CD14-positive monocyte (primary cell): ENCODE measurements at regions not wholly inside any gene's neighbourhood (a gene's known extent, or its start where the extent isn't known, plus 50 kb on each side); places are given as distances from the start of the nearest gene placed in this dataset.

Experiments
- DNase-seq, 3 donors: peaks; one replicate each; pipeline ENCODE4 v3.0.0-alpha.2; 2011 to 2022
- H2AFZ ChIP-seq: 2 replicates; pipeline ENCODE4 v1.6.0; 2012; ENCODE audit warnings: mild to moderate bottlenecking, low read depth, low read length, inconsistent platforms; ENCODE audit not compliant: insufficient read depth, poor library complexity, severe bottlenecking
- H3K27ac ChIP-seq, 2 donors: 1 replicate in 1 of 2; 2 replicates in 1 of 2; pipeline ENCODE4 v1.5.1; 2012 to 2013; ENCODE audit warnings: low read length in 2 of 2, control low read depth in 1 of 2, inconsistent platforms in 1 of 2, low read depth in 1 of 2, mild to moderate bottlenecking in 1 of 2
- H3K27me3 ChIP-seq, 2 donors: one replicate each; pipeline versions ENCODE4 v1.6.0 to v1.6.1; 2011 to 2013; ENCODE audit warnings: low read length in 2 of 2; ENCODE audit not compliant: control insufficient read depth in 2 of 2, insufficient read depth in 2 of 2
- H3K36me3 ChIP-seq, 2 donors: replicated peaks in 1 of 2; 1 replicate in 1 of 2; 2 replicates in 1 of 2; pipeline versions ENCODE4 v1.5.1 to v1.6.1; 2012 to 2013; ENCODE audit warnings: low read length in 2 of 2, control low read depth in 1 of 2, inconsistent platforms in 1 of 2, mild to moderate bottlenecking in 1 of 2; ENCODE audit not compliant: insufficient read depth in 2 of 2, control insufficient read depth in 1 of 2
- H3K4me1 ChIP-seq, 2 donors: 1 replicate in 1 of 2; 2 replicates in 1 of 2; pipeline versions ENCODE4 v1.5.1 to v1.6.1; 2012 to 2013; ENCODE audit warnings: low read length in 2 of 2, control low read depth in 1 of 2, inconsistent platforms in 1 of 2, mild to moderate bottlenecking in 1 of 2, moderate library complexity in 1 of 2; ENCODE audit not compliant: insufficient read depth in 2 of 2, control insufficient read depth in 1 of 2
- H3K4me2 ChIP-seq: replicated peaks from 2 replicates; pipeline ENCODE3; 2012; ENCODE audit warnings: low read length, moderate library complexity, mild to moderate bottlenecking; ENCODE audit not compliant: poor library complexity, severe bottlenecking; ENCODE audit errors: extremely low read depth
- H3K4me3 ChIP-seq, 3 experiments: fragments of 200-600 bp in 1 of 3; sonication (generic) in 1 of 3; replicated peaks in 1 of 3; 1 replicate in 2 of 3; 2 replicates in 1 of 3; pipeline ENCODE4 v1.5.1; 2011 to 2013; ENCODE audit warnings: low read length in 3 of 3, mild to moderate bottlenecking in 3 of 3, control low read depth in 2 of 3, low read depth in 2 of 3, inconsistent platforms in 1 of 3, moderate library complexity in 1 of 3
- H3K79me2 ChIP-seq: 2 replicates; pipeline ENCODE4 v1.6.0; 2012; ENCODE audit warnings: mild to moderate bottlenecking, control low read depth, inconsistent platforms, low read length, moderate library complexity; ENCODE audit not compliant: insufficient read depth
- H3K9ac ChIP-seq: 2 replicates; pipeline ENCODE4 v1.6.0; 2017; ENCODE audit warnings: low read length, mild to moderate bottlenecking; ENCODE audit not compliant: insufficient read depth, poor library complexity, severe bottlenecking
- H3K9me3 ChIP-seq, 2 donors: replicated peaks in 1 of 2; 1 replicate in 1 of 2; 2 replicates in 1 of 2; pipeline versions ENCODE4 v1.5.1 to v1.6.1; 2012 to 2013; ENCODE audit warnings: low read length in 2 of 2, control low read depth in 1 of 2; ENCODE audit not compliant: control insufficient read depth in 1 of 2, insufficient read depth in 1 of 2
- H4K20me1 ChIP-seq: 2 replicates; pipeline ENCODE4 v1.6.0; 2012; ENCODE audit warnings: mild to moderate bottlenecking, low read length, control low read depth, moderate library complexity; ENCODE audit not compliant: insufficient read depth
- H3K27ac Mint-ChIP-seq, 7 donors: one replicate each; pipeline ENCODE4 v1.8.0; 2020; ENCODE audit warnings: mild to moderate bottlenecking in 7 of 7, mixed read lengths in 7 of 7, moderate library complexity in 6 of 7, inconsistent platforms in 2 of 7
- H3K27me3 Mint-ChIP-seq, 3 donors: one replicate each; pipeline ENCODE4 v1.8.0; 2021 to 2022; ENCODE audit warnings: low read depth in 3 of 3, mild to moderate bottlenecking in 3 of 3, mixed read lengths in 3 of 3, moderate library complexity in 3 of 3, inconsistent platforms in 1 of 3
- H3K36me3 Mint-ChIP-seq, 2 donors: one replicate each; pipeline ENCODE4 v1.8.0; 2020; ENCODE audit warnings: mixed read lengths in 2 of 2, inconsistent platforms in 1 of 2, mild to moderate bottlenecking in 1 of 2
- H3K4me1 Mint-ChIP-seq: one replicate; pipeline ENCODE4 v1.8.0; 2020; ENCODE audit warnings: mild to moderate bottlenecking, mixed read lengths
- H3K4me3 Mint-ChIP-seq, 2 donors: one replicate each; pipeline ENCODE4 v1.8.0; 2020; ENCODE audit warnings: mild to moderate bottlenecking in 2 of 2, mixed read lengths in 2 of 2, moderate library complexity in 1 of 2
- H3K9me3 Mint-ChIP-seq, 7 donors: one replicate each; pipeline ENCODE4 v1.8.0; 2020 to 2022; ENCODE audit warnings: mixed read lengths in 7 of 7, mild to moderate bottlenecking in 6 of 7, moderate library complexity in 6 of 7, inconsistent platforms in 2 of 7
- WGBS: methylation state at CpG from one replicate; pipeline ENCODE4 v1.1.5; 2013; ENCODE audit warnings: missing lambda C conversion rate; ENCODE audit not compliant: insufficient coverage; 5-methylcytosine and 5-hydroxymethylcytosine counted together
- intact Hi-C, 2 donors: fragments of 100-400 bp; cut with micrococcal nuclease; formaldehyde crosslinking; loops; one replicate each; pipeline versions ENCODE4 v1.15.0 to v1.15.1; 2023
- TF ChIP-seq, protein P1 (sequence below): fragments of 200-600 bp; IDR thresholded peaks from one replicate; pipeline ENCODE4 v1.8.0; 2022; ENCODE audit warnings: antibody characterized with exemption, mild to moderate bottlenecking

DNA sequence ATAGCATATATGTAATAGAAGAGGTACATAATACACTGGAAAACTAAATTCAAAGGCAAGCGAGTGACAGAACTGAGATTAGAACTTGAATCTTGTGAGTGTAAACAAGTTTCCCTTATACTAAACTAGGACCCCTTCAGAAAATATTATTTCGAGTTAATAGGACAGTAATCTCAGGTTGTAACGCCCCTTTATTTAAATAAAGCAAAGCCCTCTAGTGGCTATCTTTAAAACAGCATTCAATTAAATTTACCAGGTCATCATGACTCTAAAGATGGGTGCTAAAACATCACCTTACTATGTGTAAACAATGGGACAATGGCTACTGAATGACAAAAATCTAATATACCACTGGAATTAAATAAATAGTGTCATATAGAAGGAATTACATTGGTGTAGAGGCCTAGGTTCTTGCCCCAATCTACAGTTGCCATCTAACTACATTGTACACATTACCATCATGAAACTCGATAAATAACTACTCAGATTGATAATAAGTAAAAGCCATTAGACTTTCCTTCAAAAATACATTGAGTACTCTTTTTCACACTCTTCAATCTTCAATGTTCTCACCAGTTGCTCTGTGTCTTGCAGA, 255.4 kb upstream of the IRAK1BP1 start:
- H2AFZ ChIP-seq, result no peak overlapping the region
- Mint-ChIP-seq H3K27ac (no peak overlapping the region), H3K36me3 (no peaks in the 10 kb centered on the region), H3K27me3 (no peaks in the 10 kb centered on the region), H3K4me1 (no peaks in the 10 kb centered on the region), H3K4me3 (no peak overlapping the region), H3K9me3 (no peaks in the 10 kb centered on the region)
- TF ChIP-seq, protein P1, sequence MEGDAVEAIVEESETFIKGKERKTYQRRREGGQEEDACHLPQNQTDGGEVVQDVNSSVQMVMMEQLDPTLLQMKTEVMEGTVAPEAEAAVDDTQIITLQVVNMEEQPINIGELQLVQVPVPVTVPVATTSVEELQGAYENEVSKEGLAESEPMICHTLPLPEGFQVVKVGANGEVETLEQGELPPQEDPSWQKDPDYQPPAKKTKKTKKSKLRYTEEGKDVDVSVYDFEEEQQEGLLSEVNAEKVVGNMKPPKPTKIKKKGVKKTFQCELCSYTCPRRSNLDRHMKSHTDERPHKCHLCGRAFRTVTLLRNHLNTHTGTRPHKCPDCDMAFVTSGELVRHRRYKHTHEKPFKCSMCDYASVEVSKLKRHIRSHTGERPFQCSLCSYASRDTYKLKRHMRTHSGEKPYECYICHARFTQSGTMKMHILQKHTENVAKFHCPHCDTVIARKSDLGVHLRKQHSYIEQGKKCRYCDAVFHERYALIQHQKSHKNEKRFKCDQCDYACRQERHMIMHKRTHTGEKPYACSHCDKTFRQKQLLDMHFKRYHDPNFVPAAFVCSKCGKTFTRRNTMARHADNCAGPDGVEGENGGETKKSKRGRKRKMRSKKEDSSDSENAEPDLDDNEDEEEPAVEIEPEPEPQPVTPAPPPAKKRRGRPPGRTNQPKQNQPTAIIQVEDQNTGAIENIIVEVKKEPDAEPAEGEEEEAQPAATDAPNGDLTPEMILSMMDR, result peak; percentile 53
- no peaks in the 10 kb centered on the region for H3K79me2 ChIP-seq
- no peak overlapping the region for H3K4me3 ChIP-seq
- H3K4me2 ChIP-seq, result no peak overlapping the region
- no CpG with 5 or more reads among the region's 4 CpGs for WGBS
- no peak overlapping the region for H3K9ac ChIP-seq
- DNase-seq, result no peak
- H3K27me3 ChIP-seq, result no peaks in the 10 kb centered on the region
- H3K27ac ChIP-seq, result no peak overlapping the region
- no peaks in the 10 kb centered on the region for H4K20me1 ChIP-seq
- intact Hi-C loops, result no loop called here
- H3K9me3 ChIP-seq, result no peaks in the 10 kb centered on the region
- H3K4me1 ChIP-seq, result no peaks in the 10 kb centered on the region
- H3K36me3 ChIP-seq, result no peaks in the 10 kb centered on the region

DNA sequence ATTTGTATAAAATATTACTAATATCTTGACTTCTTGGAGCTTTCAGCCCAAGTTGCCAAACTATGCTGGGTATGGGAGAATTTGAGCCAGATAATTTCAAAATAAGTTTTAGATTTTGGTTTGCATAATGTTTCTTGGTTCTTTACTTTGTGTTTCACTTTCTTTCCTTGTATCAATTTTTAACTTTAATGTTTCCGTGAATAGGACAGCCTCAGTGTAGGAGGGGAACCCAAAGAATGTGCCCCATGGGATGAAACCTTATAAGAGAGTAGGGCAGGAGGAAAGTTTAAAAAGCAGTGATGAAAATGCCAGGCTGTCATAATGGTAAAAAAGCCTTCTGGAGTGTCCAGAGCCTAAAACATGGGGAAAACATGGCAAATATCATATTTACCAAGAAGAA, 252.4 kb upstream of the IRAK1BP1 start:
- Histone ChIP-seq H3K36me3 (no peaks in the 10 kb centered on the region), H3K27ac (no peak overlapping the region), H3K9me3 (no peaks in the 10 kb centered on the region), H3K27me3 (no peaks in the 10 kb centered on the region), H2AFZ (no peak overlapping the region), H3K4me1 (no peaks in the 10 kb centered on the region), H3K79me2 (no peaks in the 10 kb centered on the region), H4K20me1 (no peaks in the 10 kb centered on the region), H3K4me3 (no peak overlapping the region), H3K9ac (no peak overlapping the region), H3K4me2 (no peak overlapping the region)
- H3K4me3 Mint-ChIP-seq, result no peak overlapping the region
- H3K27me3 Mint-ChIP-seq, result no peaks in the 10 kb centered on the region
- intact Hi-C loops, result no loop called here
- H3K4me1 Mint-ChIP-seq, result no peaks in the 10 kb centered on the region
- H3K27ac Mint-ChIP-seq, result no peak overlapping the region
- no peak for DNase-seq
- H3K9me3 Mint-ChIP-seq, result peaks cover 0 to 5% (median 0%) of the 10 kb centered on the region in 7 donors
- TF ChIP-seq, protein P1, result no peak
- WGBS, result no CpG with 5 or more reads among the region's 1 CpG
- no peaks in the 10 kb centered on the region for H3K36me3 Mint-ChIP-seq
